ENCODE measurements at regions not wholly inside any gene's neighbourhood (a gene's known extent, or its start where the extent isn't known, plus 50 kb on each side); places are given as distances from the start of the nearest gene placed in this dataset.

DNA sequence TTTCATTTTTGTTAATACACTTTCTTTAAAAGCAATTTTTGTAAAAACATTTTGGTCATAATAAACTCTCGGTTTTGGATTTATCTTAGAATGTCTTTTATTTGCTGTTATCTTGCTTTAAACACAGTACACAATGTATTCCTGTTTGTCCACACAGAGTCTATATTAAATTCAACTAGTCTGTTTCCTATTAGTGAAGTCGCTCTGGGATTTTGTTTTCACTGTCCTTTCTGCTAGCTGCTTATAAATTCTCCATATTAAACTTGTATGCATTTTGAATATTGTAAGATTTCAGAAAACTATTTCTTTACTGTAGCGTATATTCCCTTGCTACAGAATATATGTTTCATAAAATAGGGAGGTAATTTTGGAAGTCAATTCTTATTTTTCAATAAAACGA, 630.2 kb downstream of the HDGFL1 start:
- TF ChIP-seq, protein P1, sequence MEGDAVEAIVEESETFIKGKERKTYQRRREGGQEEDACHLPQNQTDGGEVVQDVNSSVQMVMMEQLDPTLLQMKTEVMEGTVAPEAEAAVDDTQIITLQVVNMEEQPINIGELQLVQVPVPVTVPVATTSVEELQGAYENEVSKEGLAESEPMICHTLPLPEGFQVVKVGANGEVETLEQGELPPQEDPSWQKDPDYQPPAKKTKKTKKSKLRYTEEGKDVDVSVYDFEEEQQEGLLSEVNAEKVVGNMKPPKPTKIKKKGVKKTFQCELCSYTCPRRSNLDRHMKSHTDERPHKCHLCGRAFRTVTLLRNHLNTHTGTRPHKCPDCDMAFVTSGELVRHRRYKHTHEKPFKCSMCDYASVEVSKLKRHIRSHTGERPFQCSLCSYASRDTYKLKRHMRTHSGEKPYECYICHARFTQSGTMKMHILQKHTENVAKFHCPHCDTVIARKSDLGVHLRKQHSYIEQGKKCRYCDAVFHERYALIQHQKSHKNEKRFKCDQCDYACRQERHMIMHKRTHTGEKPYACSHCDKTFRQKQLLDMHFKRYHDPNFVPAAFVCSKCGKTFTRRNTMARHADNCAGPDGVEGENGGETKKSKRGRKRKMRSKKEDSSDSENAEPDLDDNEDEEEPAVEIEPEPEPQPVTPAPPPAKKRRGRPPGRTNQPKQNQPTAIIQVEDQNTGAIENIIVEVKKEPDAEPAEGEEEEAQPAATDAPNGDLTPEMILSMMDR (IDR thresholded peaks at IDR 0.05; ENCODE audit: partially characterized antibody, unreplicated experiment): no peak
- Mint-ChIP-seq H3K36me3 (ENCODE audit: unreplicated experiment) (no peaks in the 10 kb centered on the region), H3K27me3 (ENCODE audit: unreplicated experiment) (no peaks in the 10 kb centered on the region), H3K27ac (ENCODE audit: unreplicated experiment) (no peak overlapping the region), H3K9me3 (ENCODE audit: unreplicated experiment) (no peaks in the 10 kb centered on the region), H3K4me1 (ENCODE audit: low read depth, unreplicated experiment) (no peaks in the 10 kb centered on the region), H3K4me3 (ENCODE audit: unreplicated experiment) (no peak overlapping the region)
- DNase-seq: no peak

DNA sequence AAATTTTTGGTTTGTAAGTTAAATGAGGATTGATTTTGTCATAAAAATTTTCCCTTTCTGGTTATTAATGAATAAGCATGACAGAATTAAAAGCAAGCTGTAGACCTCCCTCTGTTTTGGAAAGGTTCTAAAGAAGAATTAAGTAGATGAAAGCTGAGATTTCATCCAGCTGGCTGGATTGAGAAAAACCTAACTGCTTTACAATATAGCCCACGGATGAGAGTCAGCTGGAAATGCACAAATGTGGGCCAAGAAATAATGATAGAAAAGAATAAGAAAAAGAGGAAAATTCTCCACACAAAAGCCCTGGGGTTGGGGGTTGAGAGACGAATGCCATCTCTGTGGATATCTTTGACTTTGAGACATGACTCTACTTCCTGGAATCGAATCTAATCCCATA, 631.6 kb downstream of the HDGFL1 start:
- no peaks in the 10 kb centered on the region for H3K9me3 Mint-ChIP-seq (ENCODE audit: unreplicated experiment)
- no peaks in the 10 kb centered on the region for H3K36me3 Mint-ChIP-seq (ENCODE audit: unreplicated experiment)
- no peak overlapping the region for H3K4me3 Mint-ChIP-seq (ENCODE audit: unreplicated experiment)
- DNase-seq: no peak
- TF ChIP-seq, protein P1 (IDR thresholded peaks at IDR 0.05; ENCODE audit: partially characterized antibody, unreplicated experiment): no peak
- H3K27ac Mint-ChIP-seq (ENCODE audit: unreplicated experiment): no peak overlapping the region
- H3K27me3 Mint-ChIP-seq (ENCODE audit: unreplicated experiment): no peaks in the 10 kb centered on the region
- H3K4me1 Mint-ChIP-seq (ENCODE audit: low read depth, unreplicated experiment): no peaks in the 10 kb centered on the region

DNA sequence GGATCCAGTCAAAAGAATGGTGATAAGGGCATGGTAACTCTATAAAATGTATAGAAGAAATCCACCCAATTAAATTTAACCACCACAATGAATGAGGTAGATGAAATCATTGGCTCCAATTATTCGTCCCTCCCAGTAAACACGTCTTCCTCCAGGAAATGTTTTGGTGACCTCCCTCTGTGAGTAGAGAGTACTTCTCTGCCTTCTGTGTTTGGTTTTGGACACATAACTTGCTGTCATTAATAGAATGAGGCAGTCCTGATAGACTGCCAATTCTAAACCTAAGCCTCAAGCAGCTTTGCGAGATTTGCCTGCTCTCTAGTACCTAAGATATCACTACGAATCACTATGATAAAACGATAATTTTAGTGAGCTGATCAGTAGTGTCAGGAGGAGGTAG, 632.8 kb downstream of the HDGFL1 start:
- no peaks in the 10 kb centered on the region for H3K27me3 Mint-ChIP-seq (ENCODE audit: unreplicated experiment)
- no peaks in the 10 kb centered on the region for H3K9me3 Mint-ChIP-seq (ENCODE audit: unreplicated experiment)
- no peak for DNase-seq
- no peak overlapping the region for H3K27ac Mint-ChIP-seq (ENCODE audit: unreplicated experiment)
- no peaks in the 10 kb centered on the region for H3K4me1 Mint-ChIP-seq (ENCODE audit: low read depth, unreplicated experiment)
- no peak overlapping the region for H3K4me3 Mint-ChIP-seq (ENCODE audit: unreplicated experiment)
- TF ChIP-seq, protein P1 (IDR thresholded peaks at IDR 0.05; ENCODE audit: partially characterized antibody, unreplicated experiment): no peak
- no peaks in the 10 kb centered on the region for H3K36me3 Mint-ChIP-seq (ENCODE audit: unreplicated experiment)

DNA sequence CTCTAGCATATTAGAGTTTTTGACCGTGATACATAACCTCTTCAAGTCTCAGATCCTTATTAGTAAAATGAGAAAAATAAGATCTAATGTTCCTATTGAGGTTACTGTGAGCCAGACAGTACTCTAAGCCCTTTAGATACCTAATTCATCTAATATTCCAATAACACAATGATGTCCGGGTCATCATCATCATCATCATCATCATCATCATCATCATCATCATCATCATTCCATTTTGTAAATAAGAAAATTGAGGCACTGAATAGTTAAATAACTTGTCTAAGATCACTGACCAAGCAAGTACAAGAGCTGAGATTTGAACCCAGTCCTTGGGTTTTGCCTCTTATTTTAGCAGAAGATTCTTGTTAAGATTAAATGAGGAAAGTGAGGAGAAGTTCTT, 643.0 kb downstream of the HDGFL1 start:
- Mint-ChIP-seq H3K36me3 (ENCODE audit: unreplicated experiment) (peaks cover 24% of the 10 kb centered on the region), H3K27me3 (ENCODE audit: unreplicated experiment) (no peaks in the 10 kb centered on the region), H3K9me3 (ENCODE audit: unreplicated experiment) (no peaks in the 10 kb centered on the region)

DNA sequence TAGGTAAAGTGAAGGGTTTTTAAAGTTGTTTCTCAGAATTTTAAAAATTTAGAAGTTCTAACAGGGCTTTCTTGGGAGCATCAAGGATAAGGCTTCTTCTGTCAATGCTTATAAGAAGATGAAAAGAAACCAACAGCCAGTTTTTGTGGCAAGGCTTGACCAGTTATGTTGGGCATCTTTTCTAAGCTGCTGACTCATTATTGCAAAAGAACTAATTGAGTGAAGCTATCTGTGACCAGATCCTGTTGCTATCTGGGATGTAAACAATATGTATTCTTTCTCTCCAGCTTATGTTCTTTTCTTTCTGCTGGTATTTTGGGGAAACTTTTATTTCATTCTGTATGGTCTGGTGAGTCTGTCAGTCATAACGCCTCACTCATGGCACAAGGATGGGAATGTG, 643.8 kb downstream of the HDGFL1 start:
- H3K9me3 Mint-ChIP-seq (ENCODE audit: unreplicated experiment): no peaks in the 10 kb centered on the region

More for the DNA sequence above, 643.0 kb downstream of the HDGFL1 start:
- TF ChIP-seq, protein P1 (IDR thresholded peaks at IDR 0.05; ENCODE audit: partially characterized antibody, unreplicated experiment): no peak
- no peak for DNase-seq
- H3K4me1 Mint-ChIP-seq (ENCODE audit: low read depth, unreplicated experiment): peaks cover 6% of the 10 kb centered on the region
- no peak overlapping the region for H3K4me3 Mint-ChIP-seq (ENCODE audit: unreplicated experiment)
- no peak overlapping the region for H3K27ac Mint-ChIP-seq (ENCODE audit: unreplicated experiment)

More for the DNA sequence above, 643.8 kb downstream of the HDGFL1 start:
- H3K27me3 Mint-ChIP-seq (ENCODE audit: unreplicated experiment): no peaks in the 10 kb centered on the region
- H3K4me1 Mint-ChIP-seq (ENCODE audit: low read depth, unreplicated experiment): peaks cover 10% of the 10 kb centered on the region
- DNase-seq: no peak
- H3K4me3 Mint-ChIP-seq (ENCODE audit: unreplicated experiment): no peak overlapping the region
- TF ChIP-seq, protein P1 (IDR thresholded peaks at IDR 0.05; ENCODE audit: partially characterized antibody, unreplicated experiment): no peak
- peaks cover 17% of the 10 kb centered on the region for H3K36me3 Mint-ChIP-seq (ENCODE audit: unreplicated experiment)
- H3K27ac Mint-ChIP-seq (ENCODE audit: unreplicated experiment): no peak overlapping the region
